ENCODE measurements at regions not wholly inside any gene's neighbourhood (a gene's known extent, or its start where the extent isn't known, plus 50 kb on each side); places are given as distances from the start of the nearest gene placed in this dataset.

GRCh38 chr6:14918200-14918907, 327.5 kb upstream of the JARID2 start:
- no peak for TF ChIP-seq EZH2 (IDR thresholded peaks at IDR 0.05; ENCODE audit: borderline replicate concordance, control insufficient read depth, low read depth, low read length)
- no peak for TF ChIP-seq POLR2A (IDR thresholded peaks at IDR 0.05; ENCODE audit: low read depth, low read length)
- TF ChIP-seq REST (IDR thresholded peaks at IDR 0.05; ENCODE audit: low read depth, low read length): no peak
- no peak for TF ChIP-seq CBFB (IDR thresholded peaks at IDR 0.05; ENCODE audit: low read depth)
- no peak for TF ChIP-seq FOXM1 (IDR thresholded peaks at IDR 0.05; ENCODE audit: low read depth, low read length)
- TF ChIP-seq SMC3 (IDR thresholded peaks at IDR 0.05; ENCODE audit: borderline replicate concordance, low read length): no peak
- TF ChIP-seq CTCF (IDR thresholded peaks at IDR 0.05 in 2 of 3, conservative IDR thresholded peaks at IDR 0.05 in 1 of 3; ENCODE audit: control insufficient read depth in 2 of 3, extremely low read depth in 1 of 3, insufficient read depth in 1 of 3, low read depth in 3 of 3, low read length in 3 of 3): no peak
- TF ChIP-seq ZBTB40 (IDR thresholded peaks at IDR 0.05; ENCODE audit: borderline replicate concordance): no peak

Measured in GM12878 (cell line).